Neural progenitor cell (in vitro differentiated cells): ENCODE measurements at regions not wholly inside any gene's neighbourhood (a gene's known extent, or its start where the extent isn't known, plus 50 kb on each side); places are given as distances from the start of the nearest gene placed in this dataset.
A peak's percentile ranks its signal among the peaks of the same experiment; 100 is the strongest.

Experiments
- DNase-seq: peaks from one replicate; pipeline ENCODE4 v3.0.0-alpha.2; 2016; ENCODE audit warnings: low spot score
- H2AFZ ChIP-seq: fragments of 200-600 bp; sonication (generic); replicated peaks from 2 replicates; pipeline ENCODE4 v1.6.1; 2016; ENCODE audit warnings: antibody characterized with exemption
- H3F3A ChIP-seq: fragments of 200-600 bp; sonication (generic); 2 replicates; pipeline ENCODE4 v1.6.1; 2016; ENCODE audit warnings: antibody characterized with exemption, low read depth
- H3K27ac ChIP-seq: fragments of 200-600 bp; sonication (generic); 2 replicates; pipeline ENCODE4 v1.5.1; 2016; ENCODE audit warnings: mild to moderate bottlenecking
- H3K27me3 ChIP-seq: fragments of 200-600 bp; sonication (generic); 2 replicates; pipeline ENCODE4 v1.6.1; 2016; ENCODE audit warnings: mild to moderate bottlenecking, moderate library complexity
- H3K36me3 ChIP-seq: fragments of 200-600 bp; sonication (generic); 2 replicates; pipeline ENCODE4 v1.5.1; 2016
- H3K4me1 ChIP-seq: fragments of 200-600 bp; sonication (generic); 2 replicates; pipeline ENCODE4 v1.6.1; 2016; ENCODE audit warnings: mixed run types
- H3K4me2 ChIP-seq: fragments of 200-600 bp; sonication (generic); 2 replicates; pipeline ENCODE4 v1.6.1; 2016
- H3K4me3 ChIP-seq: fragments of 200-600 bp; sonication (generic); 2 replicates; pipeline ENCODE4 v1.5.1; 2016
- H3K79me2 ChIP-seq: fragments of 200-600 bp; sonication (generic); 2 replicates; pipeline ENCODE4 v1.6.1; 2016; ENCODE audit warnings: low read depth
- H3K9ac ChIP-seq: fragments of 200-600 bp; sonication (generic); 2 replicates; pipeline ENCODE4 v1.6.1; 2016
- H3K9me3 ChIP-seq: fragments of 200-600 bp; sonication (generic); 2 replicates; pipeline ENCODE4 v1.5.1; 2016; ENCODE audit warnings: low read depth
- H4K20me1 ChIP-seq: fragments of 200-600 bp; sonication (generic); 2 replicates; pipeline ENCODE4 v1.6.1; 2016; ENCODE audit warnings: low read depth
- H3K27ac Mint-ChIP-seq: 3 replicates; pipeline ENCODE4 v1.8.0; 2021; ENCODE audit warnings: mixed read lengths
- H3K27me3 Mint-ChIP-seq: 2 replicates; pipeline ENCODE4 v1.8.0; 2022; ENCODE audit warnings: low read depth, mild to moderate bottlenecking, inconsistent platforms, moderate library complexity, mixed read lengths; ENCODE audit not compliant: insufficient read depth
- H3K36me3 Mint-ChIP-seq: 3 replicates; pipeline ENCODE4 v1.8.0; 2021; ENCODE audit warnings: mixed read lengths
- H3K4me1 Mint-ChIP-seq: 3 replicates; pipeline ENCODE4 v1.8.0; 2021; ENCODE audit warnings: mixed read lengths
- H3K4me3 Mint-ChIP-seq: 3 replicates; pipeline ENCODE4 v1.8.0; 2021; ENCODE audit warnings: mild to moderate bottlenecking, moderate library complexity, mixed read lengths
- H3K9me3 Mint-ChIP-seq: 3 replicates; pipeline ENCODE4 v1.8.0; 2020; ENCODE audit warnings: mixed read lengths
- EZH2 ChIP-seq: fragments of 200-600 bp; sonication (generic); IDR thresholded peaks from 2 replicates; pipeline ENCODE4 v1.6.1; 2017; ENCODE audit warnings: antibody characterized with exemption, mild to moderate bottlenecking, moderate library complexity
- EZH2phosphoT487 ChIP-seq: fragments of 200-600 bp; sonication (generic); IDR thresholded peaks from 2 replicates; pipeline ENCODE4 v1.6.1; 2017; ENCODE audit warnings: antibody characterized with exemption
- TF ChIP-seq, protein P1 (sequence below): fragments of 200-600 bp; sonication (generic); IDR thresholded peaks from 2 replicates; pipeline ENCODE4 v1.5.1; 2017; ENCODE audit warnings: antibody characterized with exemption, mild to moderate bottlenecking

DNA sequence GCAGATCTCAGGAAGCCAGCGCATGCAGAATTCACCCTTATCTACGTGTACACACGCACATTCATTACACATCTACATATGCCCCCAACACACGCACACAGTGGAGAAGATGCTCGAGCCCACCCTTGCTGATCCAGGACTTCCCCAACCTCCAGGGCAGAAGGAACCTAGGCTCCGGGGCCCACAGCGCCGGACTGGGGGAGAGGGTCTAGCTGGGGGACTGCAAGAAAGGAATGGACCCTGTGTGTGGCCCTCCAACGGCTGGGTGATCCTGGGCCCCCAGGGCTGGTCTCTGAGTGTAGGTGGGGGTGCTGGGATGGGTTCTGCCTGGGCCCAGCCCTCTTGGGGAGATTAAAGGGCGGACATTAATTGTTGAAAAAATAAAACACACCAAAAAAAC is 128.1 kb upstream of the C14orf180 start:
- no peak overlapping the region for H3K9ac ChIP-seq
- DNase-seq = no peak
- no peak overlapping the region for H3K4me2 ChIP-seq
- H3K36me3 ChIP-seq = no peaks in the 10 kb centered on the region
- H3K27me3 ChIP-seq = peaks cover 35% of the 10 kb centered on the region
- no peaks in the 10 kb centered on the region for H3K4me1 ChIP-seq
- no peaks in the 10 kb centered on the region for H3F3A ChIP-seq
- TF ChIP-seq, protein P1, sequence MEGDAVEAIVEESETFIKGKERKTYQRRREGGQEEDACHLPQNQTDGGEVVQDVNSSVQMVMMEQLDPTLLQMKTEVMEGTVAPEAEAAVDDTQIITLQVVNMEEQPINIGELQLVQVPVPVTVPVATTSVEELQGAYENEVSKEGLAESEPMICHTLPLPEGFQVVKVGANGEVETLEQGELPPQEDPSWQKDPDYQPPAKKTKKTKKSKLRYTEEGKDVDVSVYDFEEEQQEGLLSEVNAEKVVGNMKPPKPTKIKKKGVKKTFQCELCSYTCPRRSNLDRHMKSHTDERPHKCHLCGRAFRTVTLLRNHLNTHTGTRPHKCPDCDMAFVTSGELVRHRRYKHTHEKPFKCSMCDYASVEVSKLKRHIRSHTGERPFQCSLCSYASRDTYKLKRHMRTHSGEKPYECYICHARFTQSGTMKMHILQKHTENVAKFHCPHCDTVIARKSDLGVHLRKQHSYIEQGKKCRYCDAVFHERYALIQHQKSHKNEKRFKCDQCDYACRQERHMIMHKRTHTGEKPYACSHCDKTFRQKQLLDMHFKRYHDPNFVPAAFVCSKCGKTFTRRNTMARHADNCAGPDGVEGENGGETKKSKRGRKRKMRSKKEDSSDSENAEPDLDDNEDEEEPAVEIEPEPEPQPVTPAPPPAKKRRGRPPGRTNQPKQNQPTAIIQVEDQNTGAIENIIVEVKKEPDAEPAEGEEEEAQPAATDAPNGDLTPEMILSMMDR = no peak
- no peak for TF ChIP-seq EZH2phosphoT487
- no peak for TF ChIP-seq EZH2
- Mint-ChIP-seq H3K4me3 (no peak overlapping the region), H3K4me1 (no peaks in the 10 kb centered on the region), H3K9me3 (peaks cover 17% of the 10 kb centered on the region), H3K27me3 (peaks cover 6% of the 10 kb centered on the region), H3K36me3 (no peaks in the 10 kb centered on the region), H3K27ac (no peak overlapping the region)
- no peaks in the 10 kb centered on the region for H4K20me1 ChIP-seq
- no peak overlapping the region for H3K4me3 ChIP-seq
- H3K79me2 ChIP-seq = no peaks in the 10 kb centered on the region
- H3K9me3 ChIP-seq = no peaks in the 10 kb centered on the region
- H3K27ac ChIP-seq = no peak overlapping the region
- H2AFZ ChIP-seq = no peak overlapping the region

- H3K9me3 Mint-ChIP-seq = peaks cover 3% of the 10 kb centered on the region
- H3K36me3 ChIP-seq = no peaks in the 10 kb centered on the region
- TF ChIP-seq, protein P1 = no peak
- H3K27ac ChIP-seq = no peak overlapping the region
- no peak overlapping the region for H2AFZ ChIP-seq
- H3K79me2 ChIP-seq = no peaks in the 10 kb centered on the region
- H3K9me3 ChIP-seq = no peaks in the 10 kb centered on the region
- no peak for DNase-seq
- H3K4me2 ChIP-seq = no peak overlapping the region
- H3K4me3 Mint-ChIP-seq = no peak overlapping the region
- no peaks in the 10 kb centered on the region for H4K20me1 ChIP-seq
- H3F3A ChIP-seq = peaks cover 19% of the 10 kb centered on the region
- peaks cover 14% of the 10 kb centered on the region for H3K27me3 Mint-ChIP-seq
- H3K27ac Mint-ChIP-seq = no peak overlapping the region
- no peak overlapping the region for H3K9ac ChIP-seq
- H3K4me3 ChIP-seq = no peak overlapping the region
- no peaks in the 10 kb centered on the region for H3K36me3 Mint-ChIP-seq
- peaks cover 8% of the 10 kb centered on the region for H3K4me1 ChIP-seq
- H3K27me3 ChIP-seq = peaks cover 98% of the 10 kb centered on the region
- H3K4me1 Mint-ChIP-seq = peaks cover 12% of the 10 kb centered on the region
These were observed 120.7 kb upstream of the C14orf180 start for GRCh38 chr14:104458845-104459244.

- Histone ChIP-seq H3K9me3 (no peaks in the 10 kb centered on the region), H3K27me3 (peaks cover 81% of the 10 kb centered on the region), H3K4me3 (peak overlapping the region; percentile 19), H3K9ac (no peak overlapping the region), H3K4me2 (peak overlapping the region; percentile 39), H3F3A (peaks cover 19% of the 10 kb centered on the region), H3K36me3 (no peaks in the 10 kb centered on the region), H4K20me1 (no peaks in the 10 kb centered on the region), H3K4me1 (peaks cover 8% of the 10 kb centered on the region), H2AFZ (peak overlapping the region; percentile 81), H3K27ac (no peak overlapping the region), H3K79me2 (no peaks in the 10 kb centered on the region)
- Mint-ChIP-seq H3K27me3 (peaks cover 20% of the 10 kb centered on the region), H3K27ac (no peak overlapping the region), H3K4me3 (peak overlapping the region; percentile 77), H3K4me1 (peaks cover 12% of the 10 kb centered on the region), H3K36me3 (no peaks in the 10 kb centered on the region), H3K9me3 (no peaks in the 10 kb centered on the region)
- TF ChIP-seq EZH2phosphoT487 = no peak
- TF ChIP-seq, protein P1 = no peak
- no peak for TF ChIP-seq EZH2
- peak; percentile 73 for DNase-seq
These were observed 118.5 kb upstream of the C14orf180 start for GRCh38 chr14:104460791-104461651.
